ENCODE measurements at regions not wholly inside any gene's neighbourhood (a gene's known extent, or its start where the extent isn't known, plus 50 kb on each side); places are given as distances from the start of the nearest gene placed in this dataset.

GRCh38 chr4:27148211-27148895, 287.7 kb downstream of the STIM2 start:
- TF ChIP-seq CTCF (IDR thresholded peaks at IDR 0.05): no peak
- TF ChIP-seq POLR2A (IDR thresholded peaks at IDR 0.05): no peak

All from heart left ventricle (tissue), 13 donors.